Smooth muscle cell (in vitro differentiated cells): ENCODE measurements at regions not wholly inside any gene's neighbourhood (a gene's known extent, or its start where the extent isn't known, plus 50 kb on each side); places are given as distances from the start of the nearest gene placed in this dataset.

ENCODE experiments used
- DNase-seq: peaks from one replicate; lab custom pipeline; 2025; ENCODE audit not compliant: unreplicated experiment; lab: John Stamatoyannopoulos, UW
- H2AFZ ChIP-seq: fragments of 200-600 bp; sonication (generic); 2 replicates; pipeline ENCODE4 v1.6.0; 2016; ENCODE audit warnings: antibody characterized with exemption, low read depth, mild to moderate bottlenecking
- H3F3A ChIP-seq: fragments of 200-600 bp; sonication (generic); 2 replicates; pipeline ENCODE4 v1.6.0; 2017; ENCODE audit warnings: antibody characterized with exemption, low read depth
- H3K27ac ChIP-seq: fragments of 200-600 bp; sonication (generic); 2 replicates; pipeline ENCODE4 v1.5.1; 2016; ENCODE audit warnings: low read depth, mild to moderate bottlenecking
- H3K27me3 ChIP-seq: fragments of 200-600 bp; sonication (generic); 2 replicates; pipeline ENCODE4 v1.6.1; 2016; ENCODE audit warnings: low read depth, mild to moderate bottlenecking
- H3K36me3 ChIP-seq: fragments of 200-600 bp; sonication (generic); 2 replicates; pipeline ENCODE4 v1.5.1; 2016; ENCODE audit warnings: low read depth
- H3K4me1 ChIP-seq: fragments of 200-600 bp; sonication (generic); 2 replicates; pipeline ENCODE4 v1.5.1; 2016; ENCODE audit warnings: low read depth
- H3K4me2 ChIP-seq: fragments of 200-600 bp; sonication (generic); 2 replicates; pipeline ENCODE4 v1.6.0; 2016; ENCODE audit warnings: mild to moderate bottlenecking
- H3K4me3 ChIP-seq: fragments of 200-600 bp; sonication (generic); 2 replicates; pipeline ENCODE4 v1.5.1; 2016; ENCODE audit warnings: mild to moderate bottlenecking
- H3K79me2 ChIP-seq: fragments of 200-600 bp; sonication (generic); 2 replicates; pipeline ENCODE4 v1.6.0; 2016; ENCODE audit warnings: low read depth, mild to moderate bottlenecking
- H3K9ac ChIP-seq: fragments of 200-600 bp; sonication (generic); 2 replicates; pipeline ENCODE4 v1.6.0; 2016; ENCODE audit warnings: low read depth
- H3K9me3 ChIP-seq: fragments of 200-600 bp; sonication (generic); replicated peaks from 2 replicates; pipeline ENCODE4 v1.5.1; 2016; ENCODE audit warnings: low read depth
- H4K20me1 ChIP-seq: fragments of 200-600 bp; sonication (generic); 2 replicates; pipeline ENCODE4 v1.6.0; 2016; ENCODE audit warnings: low read depth
- CTCF ChIP-seq: fragments of 200-600 bp; sonication (generic); IDR thresholded peaks from 2 replicates; pipeline ENCODE4 v1.5.1; 2017; ENCODE audit warnings: borderline replicate concordance, mild to moderate bottlenecking, antibody characterized with exemption; ENCODE audit not compliant: insufficient read depth, poor library complexity, severe bottlenecking
- WGBS: methylation state at CpG from one replicate; pipeline ENCODE4 v1.1.7; 2016; ENCODE audit warnings: low lambda C conversion rate; 5-methylcytosine and 5-hydroxymethylcytosine counted together

- DNase-seq, result no peak
- Histone ChIP-seq H3F3A (no peaks in the 10 kb centered on the region), H3K4me2 (no peak overlapping the region), H2AFZ (no peak overlapping the region), H3K27me3 (no peaks in the 10 kb centered on the region), H3K9me3 (no peaks in the 10 kb centered on the region), H3K36me3 (no peaks in the 10 kb centered on the region), H4K20me1 (no peaks in the 10 kb centered on the region), H3K4me3 (no peak overlapping the region), H3K27ac (no peak overlapping the region), H3K9ac (no peak overlapping the region), H3K4me1 (no peaks in the 10 kb centered on the region), H3K79me2 (no peaks in the 10 kb centered on the region)
- WGBS, result 81% methylated on average over 4 of the region's 4 CpGs
- TF ChIP-seq CTCF, result no peak
Measured at GRCh38 chr7:31284106-31284505, 56.4 kb downstream of the NEUROD6 start.

GRCh38 chr7:31271641-31272405 is 68.7 kb downstream of the NEUROD6 start:
- H3K4me2 ChIP-seq, result no peak overlapping the region
- H3K4me3 ChIP-seq, result no peak overlapping the region
- no peak for DNase-seq
- no peaks in the 10 kb centered on the region for H3K4me1 ChIP-seq
- WGBS, result 79% methylated on average over 5 of the region's 5 CpGs
- H2AFZ ChIP-seq, result no peak overlapping the region
- no peaks in the 10 kb centered on the region for H4K20me1 ChIP-seq
- no peaks in the 10 kb centered on the region for H3K79me2 ChIP-seq
- H3K27me3 ChIP-seq, result no peaks in the 10 kb centered on the region
- no peak for TF ChIP-seq CTCF
- no peak overlapping the region for H3K9ac ChIP-seq
- no peaks in the 10 kb centered on the region for H3K9me3 ChIP-seq
- H3F3A ChIP-seq, result no peaks in the 10 kb centered on the region
- no peak overlapping the region for H3K27ac ChIP-seq
- H3K36me3 ChIP-seq, result no peaks in the 10 kb centered on the region

GRCh38 chr7:31267486-31267885 is 73.0 kb downstream of the NEUROD6 start:
- no peak for DNase-seq
- no peak overlapping the region for H2AFZ ChIP-seq
- H3K27me3 ChIP-seq, result peaks cover 17% of the 10 kb centered on the region
- TF ChIP-seq CTCF, result no peak
- no peak overlapping the region for H3K4me3 ChIP-seq
- H3K36me3 ChIP-seq, result no peaks in the 10 kb centered on the region
- no peaks in the 10 kb centered on the region for H3F3A ChIP-seq
- WGBS, result 91% methylated on average over 1 of the region's 1 CpG
- H3K79me2 ChIP-seq, result no peaks in the 10 kb centered on the region
- H3K4me1 ChIP-seq, result no peaks in the 10 kb centered on the region
- no peaks in the 10 kb centered on the region for H3K9me3 ChIP-seq
- H3K9ac ChIP-seq, result no peak overlapping the region
- no peak overlapping the region for H3K4me2 ChIP-seq
- H3K27ac ChIP-seq, result no peak overlapping the region
- H4K20me1 ChIP-seq, result no peaks in the 10 kb centered on the region

- Histone ChIP-seq H3K4me3 (no peak overlapping the region), H3K9ac (no peak overlapping the region), H3K9me3 (no peaks in the 10 kb centered on the region), H3K79me2 (no peaks in the 10 kb centered on the region), H3K36me3 (no peaks in the 10 kb centered on the region), H3F3A (no peaks in the 10 kb centered on the region), H2AFZ (no peak overlapping the region), H3K27ac (no peak overlapping the region), H3K4me2 (no peak overlapping the region), H4K20me1 (no peaks in the 10 kb centered on the region), H3K4me1 (no peaks in the 10 kb centered on the region), H3K27me3 (peaks cover 17% of the 10 kb centered on the region)
- no peak for DNase-seq
- 62% methylated on average over 2 of the region's 2 CpGs for whole genome bisulfite sequencing
- no peak for TF ChIP-seq CTCF
Measured at GRCh38 chr7:31263338-31263737, 77.2 kb downstream of the NEUROD6 start.
